K562 (cell line): ENCODE measurements at regions not wholly inside any gene's neighbourhood (a gene's known extent, or its start where the extent isn't known, plus 50 kb on each side); places are given as distances from the start of the nearest gene placed in this dataset.

Source experiments
- ATAC-seq: fragments of 200-7000 bp; cut with Tn5 transposase; 3 replicates; pipeline ENCODE4 v1.9.1; 2020; ENCODE audit warnings: moderate library complexity
- BruUV-seq: library from RNA; stranded (reverse); fragments of 400-500 nt; replicated peaks from 2 replicates; lab custom pipeline; 2021; lab: Mats Ljungman, UMichigan
- CTCF ChIA-PET: fragments of 300-600 bp; formaldehyde crosslinking; extraction: SDS; loops from one replicate; lab custom pipeline; 2021; ENCODE audit warnings: low intra/inter-chr PET ratio; lab: Yijun Ruan, JAX
- POLR2A ChIA-PET: fragments of 300-600, 350-650 bp; sonication (Branson Sonifier 250); formaldehyde crosslinking; extraction: SDS; loops from one replicate; lab custom pipeline; 2021; ENCODE audit warnings: antibody characterized with exemption, inconsistent platforms; lab: Yijun Ruan, JAX
- DNase-seq, 4 experiments: peaks; one replicate each; pipeline versions ENCODE4 v3.0.0 to v3.0.0-alpha.2; 2011 to 2018; ENCODE audit warnings: low spot score in 3 of 4, mixed read lengths in 3 of 4; ENCODE audit errors: extremely low read depth in 1 of 4
- FAIRE-seq: peaks from 2 replicates; lab custom pipeline; 2011; peaks lifted over from hg19 to GRCh38; lab: Jason Lieb, UNC
- H2AFZ ChIP-seq: 2 replicates; pipeline ENCODE4 v1.6.0; 2011; ENCODE audit warnings: low read depth, low read length, control low read depth, inconsistent platforms
- H3K27ac ChIP-seq: fragments of 200-600 bp; 3 replicates; pipeline ENCODE4 v1.8.0; 2011; ENCODE audit warnings: low read depth, mild to moderate bottlenecking, control low read depth, inconsistent platforms, low read length, moderate library complexity, mixed read lengths; ENCODE audit errors: extremely low read depth
- H3K27me3 ChIP-seq, 2 experiments: fragments of 300-600 bp in 1 of 2; 2 replicates in 1 of 2; 3 replicates in 1 of 2; pipeline versions ENCODE4 v1.6.0 to v1.8.0; 2011; ENCODE audit warnings: inconsistent platforms in 2 of 2, low read length in 2 of 2, mild to moderate bottlenecking in 1 of 2, mixed read lengths in 1 of 2, moderate library complexity in 1 of 2; ENCODE audit not compliant: control insufficient read depth in 2 of 2, insufficient read depth in 2 of 2
- H3K36me3 ChIP-seq: fragments of 300-600 bp; 3 replicates; pipeline ENCODE4 v1.8.0; 2011; ENCODE audit warnings: mild to moderate bottlenecking, low read length, inconsistent platforms; ENCODE audit not compliant: control insufficient read depth, insufficient read depth
- H3K4me1 ChIP-seq, 2 experiments: fragments of 200-600 bp in 1 of 2; replicated peaks in 1 of 2; 2 replicates in 1 of 2; 3 replicates in 1 of 2; pipeline versions ENCODE4 v1.5.1 to v1.8.0; 2011; ENCODE audit warnings: inconsistent platforms in 2 of 2, low read length in 2 of 2, mild to moderate bottlenecking in 1 of 2, mixed read lengths in 1 of 2, moderate library complexity in 1 of 2; ENCODE audit not compliant: control insufficient read depth in 2 of 2, insufficient read depth in 2 of 2
- H3K4me2 ChIP-seq: 2 replicates; pipeline ENCODE4 v1.6.1; 2011; ENCODE audit warnings: low read length, control low read depth, inconsistent platforms, mixed read lengths; ENCODE audit not compliant: insufficient read depth
- H3K4me3 ChIP-seq: fragments of 200-600 bp; sonication (generic), shearing (Covaris generic); 2 replicates; pipeline ENCODE4 v1.5.1; 2016; ENCODE audit warnings: control low read depth, inconsistent platforms
- H3K79me2 ChIP-seq: fragments of 200-600 bp; 3 replicates; pipeline ENCODE4 v1.8.0; 2011; ENCODE audit warnings: low read length, inconsistent platforms; ENCODE audit not compliant: control insufficient read depth, insufficient read depth
- H3K9ac ChIP-seq, 2 experiments: 2 replicates each; pipeline versions ENCODE4 v1.6.0 to v1.6.1; 2011; ENCODE audit warnings: low read depth in 2 of 2, low read length in 2 of 2, control low read depth in 1 of 2, inconsistent platforms in 1 of 2, mild to moderate bottlenecking in 1 of 2, mixed read lengths in 1 of 2; ENCODE audit not compliant: insufficient read depth in 1 of 2
- H3K9me1 ChIP-seq: one replicate; pipeline ENCODE4 v1.6.0; 2011; ENCODE audit warnings: inconsistent platforms, mild to moderate bottlenecking, low read length, moderate library complexity; ENCODE audit not compliant: control insufficient read depth, insufficient read depth
- H3K9me3 ChIP-seq: replicated peaks from 2 replicates; pipeline ENCODE4 v1.5.1; 2011; ENCODE audit warnings: low read depth, low read length, inconsistent platforms; ENCODE audit not compliant: control insufficient read depth, insufficient read depth
- H4K20me1 ChIP-seq: replicated peaks from 2 replicates; pipeline ENCODE4 v1.6.1; 2011; ENCODE audit warnings: low read length, inconsistent platforms, mixed read lengths; ENCODE audit not compliant: control insufficient read depth, insufficient read depth
- CBX5 ChIP-seq: IDR thresholded peaks from 2 replicates; pipeline ENCODE4 v1.6.1; 2014; ENCODE audit warnings: low read depth, borderline replicate concordance
- CXXC5 ChIP-seq: fragments of 250-450 bp; sonication (Bioruptor Pico); IDR thresholded peaks from 2 replicates; pipeline ENCODE4 v1.8.0; 2022; ENCODE audit warnings: inconsistent platforms, mild to moderate bottlenecking, moderate library complexity
- ELF2 ChIP-seq: fragments of 250-450 bp; sonication (Bioruptor Pico); IDR thresholded peaks from 2 replicates; pipeline ENCODE4 v1.5.0; 2021; ENCODE audit warnings: mild to moderate bottlenecking
- GTF2A2 ChIP-seq: IDR thresholded peaks from 2 replicates; pipeline ENCODE4 v1.6.1; 2016; ENCODE audit warnings: mild to moderate bottlenecking, missing genetic modification characterization, missing compliant biosample characterization
- LARP7 ChIP-seq: fragments of 450-650 bp; IDR thresholded peaks from 2 replicates; pipeline ENCODE4 v1.6.1; 2016
- MTA3 ChIP-seq: fragments of 450-650 bp; formaldehyde crosslinking; IDR thresholded peaks from 2 replicates; pipeline ENCODE4 v1.6.1; 2017; ENCODE audit warnings: mild to moderate bottlenecking, borderline replicate concordance
- NCOA6 ChIP-seq: fragments of 450-650 bp; IDR thresholded peaks from 2 replicates; pipeline ENCODE4 v1.6.1; 2017; ENCODE audit warnings: mild to moderate bottlenecking
- ZNF134 ChIP-seq: fragments of 250-450 bp; sonication (Bioruptor Pico); conservative IDR thresholded peaks from 2 replicates; pipeline ENCODE4 v1.4.0; 2020
- ZNF24 ChIP-seq: fragments of 450-650 bp; IDR thresholded peaks from 2 replicates; pipeline ENCODE4 v1.6.1; 2016
- ZNF324 ChIP-seq: fragments of 250-450 bp; sonication (Bioruptor Pico); IDR thresholded peaks from 2 replicates; pipeline ENCODE4 v1.4.0; 2020; ENCODE audit warnings: mild to moderate bottlenecking
- WGBS: fragments of 100-300 bp; shearing (Covaris generic); methylation state at CpG from one replicate; pipeline ENCODE4 v1.1.6; 2016; ENCODE audit warnings: low coverage, mixed read lengths; ENCODE audit not compliant: insufficient coverage; ENCODE audit errors: missing lambda C conversion rate; 5-methylcytosine and 5-hydroxymethylcytosine counted together
- in situ Hi-C: fragments of 300-500 bp; cut with MboI; formaldehyde crosslinking; loops from 4 replicates; pipeline ENCODE4 v1.15.0; 2018; ENCODE audit warnings: inconsistent platforms, mixed read lengths
- intact Hi-C: fragments of 100-400 bp; cut with micrococcal nuclease; formaldehyde crosslinking; loops from 2 replicates; pipeline ENCODE4 v1.14.2; 2022
- TF ChIP-seq, protein P1 (sequence below): fragments of 250-450 bp; sonication (Bioruptor Pico); IDR thresholded peaks from 2 replicates; pipeline ENCODE4 v1.8.0; 2021; ENCODE audit warnings: mild to moderate bottlenecking, moderate library complexity
- TF ChIP-seq, protein P2 (sequence below): fragments of 250-450 bp; sonication (Bioruptor Pico); IDR thresholded peaks from 2 replicates; pipeline ENCODE4 v1.5.0; 2022; ENCODE audit warnings: mild to moderate bottlenecking
- TF ChIP-seq, protein P3 (sequence below), 2 experiments: fragments of 450-650 bp; IDR thresholded peaks; 2 replicates each; pipeline ENCODE4 v1.6.1; 2016
- TF ChIP-seq, protein P4 (sequence below), 3 experiments: fragments of 200-800 bp in 1 of 3; fragments of 250-450 bp in 1 of 3; fragments of 450-650 bp in 1 of 3; sonication (Bioruptor Pico) in 1 of 3; sonication (Bioruptor generic) in 1 of 3; formaldehyde crosslinking in 1 of 3; IDR thresholded peaks; 2 replicates each; pipeline versions ENCODE4 v1.6.1 to v1.8.0; 2016 to 2022; ENCODE audit warnings: mild to moderate bottlenecking in 2 of 3, missing genetic modification characterization in 2 of 3, missing compliant biosample characterization in 1 of 3, moderate library complexity in 1 of 3

DNA sequence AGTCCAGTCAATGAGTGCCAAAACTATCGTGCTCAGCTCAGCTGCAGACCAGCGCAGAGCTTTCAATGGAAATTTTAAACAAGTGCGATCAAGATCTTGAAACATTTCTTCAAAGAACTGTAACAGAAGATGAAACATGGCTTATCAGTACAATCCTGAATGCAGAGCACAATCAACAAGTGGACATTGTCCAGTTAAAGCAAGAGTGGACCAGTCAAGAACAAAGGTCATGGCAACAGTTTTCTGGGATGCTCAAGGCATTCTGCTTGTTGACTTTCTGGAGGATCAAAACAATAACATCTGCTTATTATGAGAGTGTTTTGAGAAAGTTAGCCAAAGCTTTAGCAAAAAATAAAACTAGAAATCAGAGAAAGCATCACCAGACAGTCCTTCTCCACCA lies 374.2 kb downstream of the SETD4 start (continued):
- no peak for TF ChIP-seq ZNF324 (CRISPR knock-in tag)
- TF ChIP-seq NCOA6, result no peak
- no peak for TF ChIP-seq ZNF24

DNA sequence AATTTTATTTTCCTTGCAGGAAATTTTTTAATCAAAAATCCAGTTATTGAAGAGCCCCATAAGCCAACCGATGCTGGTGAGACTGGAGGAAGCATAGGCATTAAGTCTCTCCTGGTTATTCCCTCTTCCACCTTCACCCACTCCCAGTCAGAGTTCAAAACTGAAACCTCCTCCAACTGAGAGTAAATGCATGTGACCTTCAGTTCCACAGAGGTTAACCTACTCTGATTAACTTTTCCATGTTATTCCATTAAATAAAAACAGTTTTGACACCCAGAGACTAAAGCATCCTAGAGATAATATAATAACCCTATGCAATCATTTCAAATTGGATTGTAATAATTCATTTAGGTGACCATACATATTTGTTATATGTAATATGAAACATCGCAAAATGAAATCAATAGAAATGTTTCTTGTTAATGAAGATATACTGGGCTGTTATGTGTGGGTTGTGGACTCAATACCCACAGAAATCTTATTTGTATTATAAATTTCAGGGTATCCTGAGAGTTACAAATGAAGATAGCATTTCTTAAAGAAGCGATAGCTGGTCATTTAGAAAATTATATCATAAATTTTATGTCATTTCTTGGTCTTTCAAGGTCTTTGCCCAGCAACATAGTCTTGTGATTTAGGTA lies 376.5 kb downstream of the SETD4 start:
- no peaks in the 10 kb centered on the region for H3K9me3 ChIP-seq
- no peaks in the 10 kb centered on the region for H3K9me1 ChIP-seq
- H4K20me1 ChIP-seq, result no peaks in the 10 kb centered on the region
- no peak overlapping the region for H3K4me2 ChIP-seq
- H3K4me1 ChIP-seq, result no peaks in the 10 kb centered on the region
- in situ Hi-C loops (no loop called here), intact Hi-C loops (no loop called here)
- BruUV-seq, result no TSS peak
- H3K27ac ChIP-seq, result no peak overlapping the region
- H2AFZ ChIP-seq, result no peak overlapping the region
- 0% methylated on average over 3 of the region's 3 CpGs for WGBS
- peaks cover 0 to 10% of the 10 kb centered on the region in 2 experiments; a peak in 2 of 5 replicates for H3K27me3 ChIP-seq
- no peak overlapping the region for H3K9ac ChIP-seq
- DNase-seq (no peak), ATAC-seq (no peak), FAIRE-seq (no peak)
- H3K4me3 ChIP-seq, result no peak overlapping the region
- H3K36me3 ChIP-seq, result no peaks in the 10 kb centered on the region
- ChIA-PET POLR2A (no interaction called here), CTCF (no interaction called here)
- no peaks in the 10 kb centered on the region for H3K79me2 ChIP-seq
- TF ChIP-seq, protein P1, sequence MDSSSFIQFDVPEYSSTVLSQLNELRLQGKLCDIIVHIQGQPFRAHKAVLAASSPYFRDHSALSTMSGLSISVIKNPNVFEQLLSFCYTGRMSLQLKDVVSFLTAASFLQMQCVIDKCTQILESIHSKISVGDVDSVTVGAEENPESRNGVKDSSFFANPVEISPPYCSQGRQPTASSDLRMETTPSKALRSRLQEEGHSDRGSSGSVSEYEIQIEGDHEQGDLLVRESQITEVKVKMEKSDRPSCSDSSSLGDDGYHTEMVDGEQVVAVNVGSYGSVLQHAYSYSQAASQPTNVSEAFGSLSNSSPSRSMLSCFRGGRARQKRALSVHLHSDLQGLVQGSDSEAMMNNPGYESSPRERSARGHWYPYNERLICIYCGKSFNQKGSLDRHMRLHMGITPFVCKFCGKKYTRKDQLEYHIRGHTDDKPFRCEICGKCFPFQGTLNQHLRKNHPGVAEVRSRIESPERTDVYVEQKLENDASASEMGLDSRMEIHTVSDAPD (CRISPR knock-in tag), result no peak
- TF ChIP-seq, protein P2, sequence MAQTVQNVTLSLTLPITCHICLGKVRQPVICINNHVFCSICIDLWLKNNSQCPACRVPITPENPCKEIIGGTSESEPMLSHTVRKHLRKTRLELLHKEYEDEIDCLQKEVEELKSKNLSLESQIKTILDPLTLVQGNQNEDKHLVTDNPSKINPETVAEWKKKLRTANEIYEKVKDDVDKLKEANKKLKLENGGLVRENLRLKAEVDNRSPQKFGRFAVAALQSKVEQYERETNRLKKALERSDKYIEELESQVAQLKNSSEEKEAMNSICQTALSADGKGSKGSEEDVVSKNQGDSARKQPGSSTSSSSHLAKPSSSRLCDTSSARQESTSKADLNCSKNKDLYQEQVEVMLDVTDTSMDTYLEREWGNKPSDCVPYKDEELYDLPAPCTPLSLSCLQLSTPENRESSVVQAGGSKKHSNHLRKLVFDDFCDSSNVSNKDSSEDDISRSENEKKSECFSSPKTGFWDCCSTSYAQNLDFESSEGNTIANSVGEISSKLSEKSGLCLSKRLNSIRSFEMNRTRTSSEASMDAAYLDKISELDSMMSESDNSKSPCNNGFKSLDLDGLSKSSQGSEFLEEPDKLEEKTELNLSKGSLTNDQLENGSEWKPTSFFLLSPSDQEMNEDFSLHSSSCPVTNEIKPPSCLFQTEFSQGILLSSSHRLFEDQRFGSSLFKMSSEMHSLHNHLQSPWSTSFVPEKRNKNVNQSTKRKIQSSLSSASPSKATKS (CRISPR knock-in tag), result no peak
- TF ChIP-seq CBX5 (no peak), CXXC5 (CRISPR knock-in tag) (no peak), LARP7 (no peak), ZNF134 (CRISPR knock-in tag) (no peak), MTA3 (no peak), ELF2 (CRISPR knock-in tag) (no peak), GTF2A2 (no peak)
- TF ChIP-seq, protein P3, sequence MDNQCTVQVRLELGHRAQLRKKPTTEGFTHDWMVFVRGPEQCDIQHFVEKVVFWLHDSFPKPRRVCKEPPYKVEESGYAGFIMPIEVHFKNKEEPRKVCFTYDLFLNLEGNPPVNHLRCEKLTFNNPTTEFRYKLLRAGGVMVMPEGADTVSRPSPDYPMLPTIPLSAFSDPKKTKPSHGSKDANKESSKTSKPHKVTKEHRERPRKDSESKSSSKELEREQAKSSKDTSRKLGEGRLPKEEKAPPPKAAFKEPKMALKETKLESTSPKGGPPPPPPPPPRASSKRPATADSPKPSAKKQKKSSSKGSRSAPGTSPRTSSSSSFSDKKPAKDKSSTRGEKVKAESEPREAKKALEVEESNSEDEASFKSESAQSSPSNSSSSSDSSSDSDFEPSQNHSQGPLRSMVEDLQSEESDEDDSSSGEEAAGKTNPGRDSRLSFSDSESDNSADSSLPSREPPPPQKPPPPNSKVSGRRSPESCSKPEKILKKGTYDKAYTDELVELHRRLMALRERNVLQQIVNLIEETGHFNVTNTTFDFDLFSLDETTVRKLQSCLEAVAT (IDR thresholded peaks at IDR 0.05), result no peak
- TF ChIP-seq, protein P4, sequence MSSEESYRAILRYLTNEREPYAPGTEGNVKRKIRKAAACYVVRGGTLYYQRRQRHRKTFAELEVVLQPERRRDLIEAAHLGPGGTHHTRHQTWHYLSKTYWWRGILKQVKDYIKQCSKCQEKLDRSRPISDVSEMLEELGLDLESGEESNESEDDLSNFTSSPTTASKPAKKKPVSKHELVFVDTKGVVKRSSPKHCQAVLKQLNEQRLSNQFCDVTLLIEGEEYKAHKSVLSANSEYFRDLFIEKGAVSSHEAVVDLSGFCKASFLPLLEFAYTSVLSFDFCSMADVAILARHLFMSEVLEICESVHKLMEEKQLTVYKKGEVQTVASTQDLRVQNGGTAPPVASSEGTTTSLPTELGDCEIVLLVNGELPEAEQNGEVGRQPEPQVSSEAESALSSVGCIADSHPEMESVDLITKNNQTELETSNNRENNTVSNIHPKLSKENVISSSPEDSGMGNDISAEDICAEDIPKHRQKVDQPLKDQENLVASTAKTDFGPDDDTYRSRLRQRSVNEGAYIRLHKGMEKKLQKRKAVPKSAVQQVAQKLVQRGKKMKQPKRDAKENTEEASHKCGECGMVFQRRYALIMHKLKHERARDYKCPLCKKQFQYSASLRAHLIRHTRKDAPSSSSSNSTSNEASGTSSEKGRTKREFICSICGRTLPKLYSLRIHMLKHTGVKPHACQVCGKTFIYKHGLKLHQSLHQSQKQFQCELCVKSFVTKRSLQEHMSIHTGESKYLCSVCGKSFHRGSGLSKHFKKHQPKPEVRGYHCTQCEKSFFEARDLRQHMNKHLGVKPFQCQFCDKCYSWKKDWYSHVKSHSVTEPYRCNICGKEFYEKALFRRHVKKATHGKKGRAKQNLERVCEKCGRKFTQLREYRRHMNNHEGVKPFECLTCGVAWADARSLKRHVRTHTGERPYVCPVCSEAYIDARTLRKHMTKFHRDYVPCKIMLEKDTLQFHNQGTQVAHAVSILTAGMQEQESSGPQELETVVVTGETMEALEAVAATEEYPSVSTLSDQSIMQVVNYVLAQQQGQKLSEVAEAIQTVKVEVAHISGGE (CRISPR knock-in tag; IDR thresholded peaks at IDR 0.05), result no peak
